Calu3 (cell line): ENCODE measurements at regions not wholly inside any gene's neighbourhood (a gene's known extent, or its start where the extent isn't known, plus 50 kb on each side); places are given as distances from the start of the nearest gene placed in this dataset.

ENCODE experiments used
- BruUV-seq: library from RNA; stranded (reverse); fragments of 400-500 nt; replicated peaks from 2 replicates; lab custom pipeline; 2021; lab: Mats Ljungman, UMichigan
- CTCF ChIA-PET: fragments of 300-600 bp; sonication (Branson Sonifier 250); formaldehyde crosslinking; loops from one replicate; lab custom pipeline; 2022; ENCODE audit warnings: antibody characterized with exemption; lab: Charles Lee
- DNase-seq: peaks from one replicate; pipeline ENCODE4 v3.0.0; 2022
- H3K27ac Mint-ChIP-seq: one replicate; pipeline ENCODE4 v1.8.0; 2022; ENCODE audit warnings: mixed read lengths; ENCODE audit not compliant: unreplicated experiment
- H3K27me3 Mint-ChIP-seq: one replicate; pipeline ENCODE4 v1.8.0; 2022; ENCODE audit warnings: mixed read lengths; ENCODE audit not compliant: unreplicated experiment
- H3K36me3 Mint-ChIP-seq: one replicate; pipeline ENCODE4 v1.8.0; 2022; ENCODE audit warnings: mild to moderate bottlenecking, moderate library complexity, mixed read lengths; ENCODE audit not compliant: insufficient read depth, unreplicated experiment
- H3K4me1 Mint-ChIP-seq: one replicate; pipeline ENCODE4 v1.8.0; 2022; ENCODE audit warnings: mild to moderate bottlenecking, low read depth, mixed read lengths; ENCODE audit not compliant: unreplicated experiment
- H3K4me3 Mint-ChIP-seq: one replicate; pipeline ENCODE4 v1.8.0; 2022; ENCODE audit warnings: mild to moderate bottlenecking, low read depth, moderate library complexity, mixed read lengths; ENCODE audit not compliant: unreplicated experiment
- H3K9me3 Mint-ChIP-seq: one replicate; pipeline ENCODE4 v1.8.0; 2022; ENCODE audit warnings: low read depth, mixed read lengths; ENCODE audit not compliant: unreplicated experiment
- intact Hi-C: fragments of 100-400 bp; cut with micrococcal nuclease; formaldehyde crosslinking; loops from one replicate; pipeline ENCODE4 v1.10.0; 2022; ENCODE audit not compliant: unreplicated experiment
- TF ChIP-seq, protein P1 (sequence below): fragments of 200-600 bp; IDR thresholded peaks from one replicate; pipeline ENCODE4 v1.8.0; 2022; ENCODE audit warnings: antibody characterized with exemption; ENCODE audit not compliant: unreplicated experiment

DNA sequence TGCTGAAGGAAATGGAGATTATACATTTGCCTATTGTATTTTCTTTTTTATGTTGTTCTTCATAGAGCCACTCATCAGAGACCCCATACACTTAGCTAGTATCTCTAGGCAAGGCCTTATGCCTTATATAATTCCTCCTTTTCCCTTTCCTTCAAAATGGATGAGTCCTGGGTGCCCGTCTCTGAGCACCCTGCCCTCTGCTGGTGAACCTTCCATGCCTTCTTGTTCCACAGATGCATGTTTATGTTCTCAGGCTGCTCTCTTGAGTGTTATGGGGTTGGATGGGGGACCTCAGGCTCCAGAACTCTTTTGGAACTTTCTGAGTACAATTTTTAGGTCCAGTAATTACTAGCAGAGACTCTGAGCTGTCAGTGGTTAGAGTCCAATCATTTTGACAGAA is 368.6 kb upstream of the SPRED2 start:
- CTCF ChIA-PET: interaction anchor here (0.6 kb wide), 1 partner anchor 114 kb away, joined by 3 read pairs; no protein-coding TSS in a partner anchor
- BruUV-seq: no TSS peak

DNA sequence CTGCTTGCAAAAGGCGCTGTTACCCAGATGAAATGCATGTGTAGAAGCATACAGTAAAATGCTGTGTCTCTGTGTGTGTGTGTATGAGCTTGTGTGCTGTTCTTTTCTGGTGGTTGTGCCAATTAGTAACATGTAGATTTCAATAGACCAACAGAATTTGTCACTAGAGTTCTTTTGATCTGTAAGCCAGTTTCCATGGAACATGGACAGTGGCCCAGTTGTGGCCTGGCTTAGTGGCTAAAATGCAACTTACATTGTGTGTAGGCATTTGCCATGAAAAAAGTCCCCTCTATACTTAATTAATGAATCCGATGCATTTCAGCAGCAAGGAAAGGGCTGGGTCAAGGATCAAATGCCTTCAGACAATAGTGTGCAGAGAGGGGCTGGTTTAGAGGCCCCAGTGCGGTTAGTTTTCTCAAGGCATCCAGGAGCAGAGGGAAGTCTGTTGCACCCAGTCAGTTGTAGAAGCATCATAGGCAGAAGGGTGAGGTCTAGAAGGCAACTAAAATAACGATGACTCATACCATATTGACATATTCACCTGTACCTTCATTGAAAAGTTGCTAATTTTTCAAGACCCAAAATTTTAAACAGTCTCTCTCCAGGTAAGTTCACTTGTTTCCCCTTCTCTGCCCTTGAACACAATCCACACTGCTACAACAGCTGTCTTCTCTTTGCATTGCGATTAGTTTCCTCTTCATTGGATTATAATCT is 366.9 kb upstream of the SPRED2 start:
- Mint-ChIP-seq H3K4me3 (no peak overlapping the region), H3K27ac (no peak overlapping the region), H3K36me3 (no peaks in the 10 kb centered on the region), H3K9me3 (no peaks in the 10 kb centered on the region), H3K27me3 (peaks cover 36% of the 10 kb centered on the region), H3K4me1 (no peaks in the 10 kb centered on the region)
- DNase-seq: no peak
- CTCF ChIA-PET: no interaction called here
- intact Hi-C loops: no loop called here
- BruUV-seq: no TSS peak
- TF ChIP-seq, protein P1, sequence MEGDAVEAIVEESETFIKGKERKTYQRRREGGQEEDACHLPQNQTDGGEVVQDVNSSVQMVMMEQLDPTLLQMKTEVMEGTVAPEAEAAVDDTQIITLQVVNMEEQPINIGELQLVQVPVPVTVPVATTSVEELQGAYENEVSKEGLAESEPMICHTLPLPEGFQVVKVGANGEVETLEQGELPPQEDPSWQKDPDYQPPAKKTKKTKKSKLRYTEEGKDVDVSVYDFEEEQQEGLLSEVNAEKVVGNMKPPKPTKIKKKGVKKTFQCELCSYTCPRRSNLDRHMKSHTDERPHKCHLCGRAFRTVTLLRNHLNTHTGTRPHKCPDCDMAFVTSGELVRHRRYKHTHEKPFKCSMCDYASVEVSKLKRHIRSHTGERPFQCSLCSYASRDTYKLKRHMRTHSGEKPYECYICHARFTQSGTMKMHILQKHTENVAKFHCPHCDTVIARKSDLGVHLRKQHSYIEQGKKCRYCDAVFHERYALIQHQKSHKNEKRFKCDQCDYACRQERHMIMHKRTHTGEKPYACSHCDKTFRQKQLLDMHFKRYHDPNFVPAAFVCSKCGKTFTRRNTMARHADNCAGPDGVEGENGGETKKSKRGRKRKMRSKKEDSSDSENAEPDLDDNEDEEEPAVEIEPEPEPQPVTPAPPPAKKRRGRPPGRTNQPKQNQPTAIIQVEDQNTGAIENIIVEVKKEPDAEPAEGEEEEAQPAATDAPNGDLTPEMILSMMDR: no peak

More for the DNA sequence above, 368.6 kb upstream of the SPRED2 start:
- Mint-ChIP-seq H3K27me3 (peaks cover 30% of the 10 kb centered on the region), H3K36me3 (no peaks in the 10 kb centered on the region), H3K9me3 (peaks cover 5% of the 10 kb centered on the region), H3K27ac (no peak overlapping the region), H3K4me1 (no peaks in the 10 kb centered on the region), H3K4me3 (no peak overlapping the region)
- intact Hi-C loops: loop anchor here (5.0 kb wide), 2 partner anchors 114 to 159 kb away; no protein-coding TSS in a partner anchor
- DNase-seq: peak; percentile 32
- TF ChIP-seq, protein P1: peak; percentile 49

GRCh38 chr2:65798641-65799040 is 366.2 kb upstream of the SPRED2 start:
- intact Hi-C loops: no loop called here
- TF ChIP-seq, protein P1: no peak
- H3K36me3 Mint-ChIP-seq: no peaks in the 10 kb centered on the region
- no peaks in the 10 kb centered on the region for H3K9me3 Mint-ChIP-seq
- no peak overlapping the region for H3K4me3 Mint-ChIP-seq
- DNase-seq: no peak
- CTCF ChIA-PET: no interaction called here
- H3K27me3 Mint-ChIP-seq: peaks cover 36% of the 10 kb centered on the region
- BruUV-seq: no TSS peak
- H3K27ac Mint-ChIP-seq: no peak overlapping the region
- no peaks in the 10 kb centered on the region for H3K4me1 Mint-ChIP-seq

GRCh38 chr2:65794994-65795393 is 362.6 kb upstream of the SPRED2 start:
- DNase-seq: no peak
- Mint-ChIP-seq H3K4me1 (no peaks in the 10 kb centered on the region), H3K36me3 (no peaks in the 10 kb centered on the region), H3K27ac (no peak overlapping the region), H3K27me3 (peaks cover 25% of the 10 kb centered on the region), H3K9me3 (no peaks in the 10 kb centered on the region), H3K4me3 (no peak overlapping the region)
- intact Hi-C loops: no loop called here
- no TSS peak for BruUV-seq
- CTCF ChIA-PET: no interaction called here
- TF ChIP-seq, protein P1: no peak
